ENCODE measurements at regions not wholly inside any gene's neighbourhood (a gene's known extent, or its start where the extent isn't known, plus 50 kb on each side); places are given as distances from the start of the nearest gene placed in this dataset.

GRCh38 chr4:57661517-57662090 lies 551.4 kb upstream of the IGFBP7 start:
- no peak for DNase-seq

DNA sequence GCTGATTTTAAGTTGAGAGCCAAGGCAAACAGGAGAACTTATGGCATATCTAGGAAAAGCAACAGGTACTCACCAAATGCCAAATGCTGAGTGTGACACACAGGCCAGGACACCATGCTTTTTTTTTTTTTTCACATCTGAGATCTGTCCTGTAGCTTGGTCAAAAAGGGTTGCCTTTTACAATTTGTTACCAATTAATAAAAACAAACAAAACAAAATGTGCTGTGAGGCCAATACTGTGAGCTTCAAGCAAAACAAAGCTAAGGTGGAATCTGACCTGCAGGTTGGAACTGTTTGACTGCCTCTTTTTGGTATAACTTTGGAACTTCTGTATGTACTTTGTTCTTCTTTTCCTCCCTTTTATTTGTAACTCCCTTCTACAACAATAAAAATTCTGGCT lies 548.5 kb upstream of the IGFBP7 start:
- no peak for DNase-seq

DNA sequence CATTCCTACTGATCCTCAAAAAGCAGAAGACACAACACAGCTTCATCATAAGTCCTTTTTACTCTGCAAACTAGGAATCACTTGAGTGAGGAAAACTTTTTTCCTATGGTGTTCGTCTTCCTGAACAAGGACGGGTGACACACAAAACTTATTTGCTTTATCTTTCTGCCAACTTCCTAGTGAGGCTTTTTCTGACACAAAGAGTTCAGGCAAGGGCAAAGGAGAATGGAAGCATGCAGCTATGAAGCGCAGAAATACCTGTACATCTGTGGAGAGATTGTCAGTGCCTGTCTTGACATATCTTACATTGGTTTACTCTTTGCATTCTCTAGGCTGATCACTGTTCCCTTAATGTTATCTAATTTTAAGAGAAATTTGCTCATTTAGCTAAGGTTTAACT lies 548.0 kb upstream of the IGFBP7 start:
- DNase-seq: no peak

- DNase-seq: no peak
Observed at GRCh38 chr4:57655342-57655741, 545.2 kb upstream of the IGFBP7 start.

GRCh38 chr4:57652779-57653178 lies 542.6 kb upstream of the IGFBP7 start:
- DNase-seq: no peak

GRCh38 chr4:57640391-57641100 lies 530.4 kb upstream of the IGFBP7 start:
- no peak for DNase-seq

GRCh38 chr4:57639561-57640382 lies 529.6 kb upstream of the IGFBP7 start:
- no peak for DNase-seq

DNA sequence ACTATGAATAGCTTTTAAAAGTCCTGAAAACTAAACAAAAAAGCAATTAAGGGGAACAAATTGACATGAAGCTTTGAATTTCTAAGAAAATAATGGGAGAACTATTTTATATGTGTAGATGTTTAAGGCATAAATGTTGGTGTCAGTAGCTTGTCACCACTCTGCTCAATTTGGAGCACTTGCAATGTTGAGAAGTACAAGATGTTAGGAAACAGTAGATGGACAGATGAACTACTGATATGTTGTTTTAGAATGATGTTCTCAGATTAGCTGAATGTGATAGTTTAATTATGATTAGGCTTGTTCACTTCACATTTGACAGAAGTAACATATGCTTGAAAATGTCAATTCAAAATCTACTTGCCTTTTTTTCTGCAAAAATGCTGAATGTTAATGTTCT lies 525.7 kb upstream of the IGFBP7 start:
- DNase-seq: no peak

- no peak for DNase-seq
Observed at GRCh38 chr4:57633212-57633859, 523.2 kb upstream of the IGFBP7 start.

- DNase-seq: no peak
Observed at GRCh38 chr4:57632564-57632963, 522.4 kb upstream of the IGFBP7 start.

- DNase-seq: no peak
Observed at GRCh38 chr4:57631147-57631546, 521.0 kb upstream of the IGFBP7 start.

GRCh38 chr4:57628004-57628403 lies 517.8 kb upstream of the IGFBP7 start:
- no peak for DNase-seq

- no peak for DNase-seq
Observed at GRCh38 chr4:57614257-57614932, 504.2 kb upstream of the IGFBP7 start.

GRCh38 chr4:57612279-57612678 lies 502.1 kb upstream of the IGFBP7 start:
- no peak for DNase-seq

DNA sequence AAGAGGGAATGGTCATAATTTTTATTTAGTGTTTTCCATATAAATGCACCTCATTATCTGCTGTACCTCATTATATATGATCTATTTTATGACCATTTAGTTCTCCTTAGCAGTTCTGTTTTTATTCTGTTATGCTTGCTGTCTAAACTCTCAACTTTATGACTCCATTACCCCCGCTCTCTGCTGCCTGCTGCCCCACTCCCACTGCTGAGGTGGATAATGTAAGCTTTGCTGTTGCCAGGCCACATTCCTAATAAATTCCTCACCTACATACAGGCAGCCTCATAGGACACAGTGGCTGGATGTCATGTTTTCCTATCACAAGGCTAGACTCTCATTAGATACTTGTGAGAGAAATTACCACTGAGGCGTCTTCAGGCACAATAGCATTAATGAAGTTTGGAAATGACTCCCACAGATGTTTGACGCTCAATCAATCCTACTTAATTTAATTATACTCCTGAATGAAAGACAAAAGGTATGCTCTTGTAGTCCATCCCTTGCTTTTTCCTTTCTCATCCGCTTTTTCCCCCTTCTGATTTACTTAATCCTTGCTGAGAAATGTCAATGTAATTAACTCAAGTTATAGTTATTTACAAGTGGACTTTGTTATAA lies 497.5 kb upstream of the IGFBP7 start:
- DNase-seq: no peak

DNA sequence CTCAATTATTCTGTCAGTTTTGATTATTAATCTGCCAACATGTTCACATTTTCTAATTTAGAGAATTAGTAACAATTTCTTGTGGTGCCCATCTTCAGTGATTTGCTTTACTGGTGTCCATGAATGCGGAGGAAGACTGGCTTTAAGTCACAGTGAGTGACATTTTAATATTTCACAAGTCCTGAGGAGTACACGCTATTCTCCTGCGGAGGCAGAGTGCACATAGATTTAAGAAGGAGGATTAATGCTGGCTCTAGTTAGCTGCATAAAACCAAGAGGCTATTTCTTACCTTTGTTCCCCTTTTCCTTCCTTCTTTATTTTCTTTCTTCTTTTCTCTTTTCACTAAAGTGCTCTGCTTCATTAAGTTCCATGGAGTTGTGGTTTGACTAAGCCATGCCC lies 495.2 kb upstream of the IGFBP7 start:
- no peak for DNase-seq

- no peak for DNase-seq
Observed at GRCh38 chr4:57602141-57602540, 492.0 kb upstream of the IGFBP7 start.

DNA sequence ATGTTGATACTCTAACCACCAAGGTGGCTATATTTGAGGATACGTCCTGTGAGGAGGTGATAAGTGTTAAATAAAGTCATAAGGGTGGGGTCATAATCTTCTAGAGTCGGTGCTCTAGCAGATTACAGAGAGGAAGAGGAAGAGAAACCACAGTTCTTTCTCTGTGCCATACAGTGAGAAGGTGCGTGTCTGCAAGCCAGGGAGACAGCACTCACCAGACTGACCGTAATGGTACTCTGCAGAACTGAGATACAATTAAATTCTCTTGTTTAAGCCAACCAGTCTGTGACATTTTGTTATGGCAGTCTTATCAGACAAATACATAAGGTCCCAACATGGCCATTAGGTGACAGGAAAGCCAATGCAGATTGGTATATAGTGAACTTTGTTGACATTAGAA lies 480.9 kb upstream of the IGFBP7 start:
- no peak for DNase-seq

DNA sequence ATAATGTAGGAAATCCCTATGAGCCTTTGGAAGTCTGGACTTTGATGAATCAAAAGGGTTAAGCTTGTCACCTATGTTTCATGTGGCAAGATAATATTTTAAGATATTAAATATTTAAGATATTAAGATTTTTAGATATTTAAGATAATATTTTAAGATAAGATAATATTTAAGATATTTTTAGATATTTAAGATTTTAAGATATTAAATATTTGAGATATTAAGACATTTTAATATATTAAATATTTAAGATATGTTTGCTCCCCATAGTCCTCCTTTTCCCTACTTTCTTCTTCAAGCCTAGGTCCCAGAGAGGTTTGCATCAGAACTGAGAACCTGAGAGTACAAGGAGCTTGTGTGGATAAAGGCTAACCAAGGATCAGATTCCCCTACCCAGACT lies 478.4 kb upstream of the IGFBP7 start:
- no peak for DNase-seq

GRCh38 chr4:57580710-57581599 lies 470.8 kb upstream of the IGFBP7 start:
- no peak for DNase-seq

DNA sequence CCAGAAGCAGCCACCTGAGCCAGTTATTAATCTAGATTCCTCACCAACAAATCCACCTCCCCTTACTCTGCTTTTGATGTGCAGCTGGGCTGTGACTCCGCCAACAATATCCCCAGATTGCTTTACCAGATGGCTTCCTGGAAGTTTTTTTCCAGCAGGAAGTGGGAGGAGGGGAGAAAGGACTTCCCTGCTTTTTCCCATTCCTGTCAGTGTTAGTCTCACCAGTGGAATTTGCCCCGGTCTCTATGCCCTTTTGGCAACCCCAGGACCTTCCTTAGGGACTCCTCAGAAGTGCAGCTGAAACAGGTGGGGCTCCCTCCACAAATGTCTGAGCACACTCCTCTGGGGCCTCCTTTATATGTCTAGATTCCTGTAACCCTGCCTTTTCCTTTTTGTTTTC lies 465.2 kb upstream of the IGFBP7 start:
- no peak for DNase-seq

Data from activated CD4-positive, alpha-beta T cell treated with anti-CD3 and anti-CD28 coated beads, Interleukin-2, amount 50 U/mL, for 1 hour (primary cell).